ENCODE measurements at regions not wholly inside any gene's neighbourhood (a gene's known extent, or its start where the extent isn't known, plus 50 kb on each side); places are given as distances from the start of the nearest gene placed in this dataset.

DNA sequence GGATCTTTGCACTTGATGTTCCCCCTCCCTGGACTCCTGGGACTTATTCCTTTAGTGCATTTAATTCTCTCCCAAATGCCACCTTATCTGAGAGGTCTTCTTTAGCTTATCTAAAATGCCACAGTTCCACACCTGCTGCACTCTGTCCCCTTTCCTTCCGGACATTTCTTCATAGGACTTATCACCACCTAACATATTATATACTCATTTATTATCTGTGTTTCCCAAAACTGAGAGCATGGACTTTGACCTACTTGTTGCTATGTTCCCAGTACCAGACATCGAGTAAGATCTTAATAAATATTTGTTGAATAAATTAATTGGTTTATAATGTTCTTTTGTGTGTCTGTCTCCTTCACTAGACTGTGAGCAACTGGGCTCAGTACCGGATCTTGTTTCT lies 585.3 kb downstream of the INSC start:
- TF ChIP-seq POLR2A (IDR thresholded peaks at IDR 0.05; ENCODE audit: low read length) (no peak), GATA1 (IDR thresholded peaks at IDR 0.05; ENCODE audit: low read depth, low read length) (no peak)

Data from erythroblast (primary cell).